ENCODE measurements at regions not wholly inside any gene's neighbourhood (a gene's known extent, or its start where the extent isn't known, plus 50 kb on each side); places are given as distances from the start of the nearest gene placed in this dataset.

DNA sequence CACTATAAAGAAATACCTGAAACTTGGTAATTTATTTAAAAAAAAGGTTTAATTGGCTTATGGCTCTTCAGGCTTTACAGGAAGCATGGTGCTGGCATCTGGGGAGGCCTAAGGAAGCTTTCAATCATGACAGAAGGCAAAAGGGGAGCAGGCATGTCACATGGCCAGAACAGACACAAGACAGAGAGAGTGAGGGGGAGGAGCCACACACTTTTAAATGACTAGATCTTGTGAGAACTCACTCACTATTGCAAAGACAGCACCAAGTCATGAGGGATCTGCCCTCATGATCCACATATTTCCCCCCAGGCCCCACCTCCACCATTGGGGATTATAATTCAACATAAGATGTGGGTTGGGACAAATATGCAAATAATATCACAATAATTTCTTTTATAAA lies 355.6 kb downstream of the DAD1 start:
- Histone ChIP-seq H3K27me3 (ENCODE audit: control insufficient read depth in 1 of 2, insufficient read depth in 2 of 2, low read length in 2 of 2) (no peaks in the 10 kb centered on the region), H3K4me3 (ENCODE audit: low read depth in 1 of 2, low read length in 2 of 2) (no peak overlapping the region), H3K27ac (ENCODE audit: low read depth, low read length) (no peak overlapping the region), H3K9ac (ENCODE audit: low read length) (no peak overlapping the region), H3K9me3 (ENCODE audit: low read length) (no peaks in the 10 kb centered on the region), H3K36me3 (ENCODE audit: insufficient read depth, low read length) (no peaks in the 10 kb centered on the region), H3K4me1 (ENCODE audit: insufficient read depth, low read length) (no peaks in the 10 kb centered on the region)

DNA sequence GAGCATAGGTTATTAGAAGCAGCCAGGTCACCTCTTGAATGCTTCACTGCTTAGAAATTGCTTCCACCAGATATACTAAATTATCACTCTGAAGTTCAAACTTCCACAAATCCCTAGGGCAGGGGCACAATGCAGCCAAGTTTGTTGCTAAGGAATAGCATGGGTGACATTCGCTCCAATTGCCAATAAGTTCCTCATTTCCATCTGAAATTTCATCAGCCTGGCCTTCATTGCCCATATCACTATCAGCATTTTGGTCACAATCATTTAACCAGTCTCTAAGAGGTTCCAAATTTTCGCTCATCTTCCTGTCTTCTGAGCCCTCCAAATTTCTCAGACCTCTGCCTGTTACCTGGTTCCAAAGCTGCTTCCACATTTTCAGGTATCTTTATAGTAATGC lies 356.1 kb downstream of the DAD1 start:
- H3K9me3 ChIP-seq (ENCODE audit: low read length) = no peaks in the 10 kb centered on the region
- no peaks in the 10 kb centered on the region for H3K36me3 ChIP-seq (ENCODE audit: insufficient read depth, low read length)
- no peak overlapping the region for H3K4me3 ChIP-seq (ENCODE audit: low read depth in 1 of 2, low read length in 2 of 2)
- no peaks in the 10 kb centered on the region for H3K27me3 ChIP-seq (ENCODE audit: control insufficient read depth in 1 of 2, insufficient read depth in 2 of 2, low read length in 2 of 2)
- H3K27ac ChIP-seq (ENCODE audit: low read depth, low read length) = no peak overlapping the region
- H3K4me1 ChIP-seq (ENCODE audit: insufficient read depth, low read length) = no peaks in the 10 kb centered on the region
- no peak overlapping the region for H3K9ac ChIP-seq (ENCODE audit: low read length)

DNA sequence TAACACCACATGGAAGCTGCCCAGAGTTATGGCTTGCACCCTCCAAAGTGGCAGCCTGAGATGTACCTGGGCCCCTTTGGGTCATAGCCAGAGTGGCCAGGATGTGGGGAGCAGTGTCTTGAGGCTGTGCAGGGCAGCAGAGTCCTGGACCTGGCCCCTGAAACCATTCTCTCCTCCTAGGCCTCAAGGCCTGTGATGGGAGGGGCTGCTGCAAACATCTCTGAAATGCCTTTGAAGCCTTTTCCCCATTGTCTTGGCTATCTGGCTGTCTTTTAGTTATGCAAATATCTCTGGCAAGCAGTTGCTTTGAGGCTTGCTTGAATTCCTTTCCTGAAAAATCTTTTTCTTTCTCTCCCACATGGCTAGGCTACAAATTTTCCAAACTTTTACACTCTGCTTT lies 356.5 kb downstream of the DAD1 start:
- no peaks in the 10 kb centered on the region for H3K4me1 ChIP-seq (ENCODE audit: insufficient read depth, low read length)
- H3K4me3 ChIP-seq (ENCODE audit: low read depth in 1 of 2, low read length in 2 of 2) = no peak overlapping the region
- no peaks in the 10 kb centered on the region for H3K27me3 ChIP-seq (ENCODE audit: control insufficient read depth in 1 of 2, insufficient read depth in 2 of 2, low read length in 2 of 2)
- no peak overlapping the region for H3K9ac ChIP-seq (ENCODE audit: low read length)
- H3K27ac ChIP-seq (ENCODE audit: low read depth, low read length) = no peak overlapping the region
- H3K36me3 ChIP-seq (ENCODE audit: insufficient read depth, low read length) = no peaks in the 10 kb centered on the region
- no peaks in the 10 kb centered on the region for H3K9me3 ChIP-seq (ENCODE audit: low read length)

DNA sequence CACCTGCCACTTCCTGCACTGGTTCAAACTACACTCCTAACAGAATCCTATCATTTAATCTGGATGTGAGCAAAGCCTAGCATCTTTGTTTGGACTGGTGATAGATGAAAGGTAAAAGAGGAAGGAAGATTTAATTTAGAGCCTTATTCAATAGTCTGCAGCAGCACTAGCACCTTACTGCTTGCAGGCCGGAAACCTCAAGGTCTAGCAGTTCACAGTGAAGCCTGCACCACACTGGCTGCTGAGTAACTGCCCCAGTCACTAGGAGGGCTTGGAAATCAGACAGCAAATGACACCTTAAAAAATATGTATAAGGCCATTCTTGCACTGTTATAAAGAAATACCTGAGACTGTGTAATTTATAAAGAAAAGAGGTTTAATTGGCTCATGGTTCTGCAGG lies 358.0 kb downstream of the DAD1 start:
- no peaks in the 10 kb centered on the region for H3K9me3 ChIP-seq (ENCODE audit: low read length)
- H3K4me1 ChIP-seq (ENCODE audit: insufficient read depth, low read length) = no peaks in the 10 kb centered on the region
- no peaks in the 10 kb centered on the region for H3K36me3 ChIP-seq (ENCODE audit: insufficient read depth, low read length)
- no peaks in the 10 kb centered on the region for H3K27me3 ChIP-seq (ENCODE audit: control insufficient read depth in 1 of 2, insufficient read depth in 2 of 2, low read length in 2 of 2)
- no peak overlapping the region for H3K4me3 ChIP-seq (ENCODE audit: low read depth in 1 of 2, low read length in 2 of 2)
- no peak overlapping the region for H3K9ac ChIP-seq (ENCODE audit: low read length)
- H3K27ac ChIP-seq (ENCODE audit: low read depth, low read length) = no peak overlapping the region

DNA sequence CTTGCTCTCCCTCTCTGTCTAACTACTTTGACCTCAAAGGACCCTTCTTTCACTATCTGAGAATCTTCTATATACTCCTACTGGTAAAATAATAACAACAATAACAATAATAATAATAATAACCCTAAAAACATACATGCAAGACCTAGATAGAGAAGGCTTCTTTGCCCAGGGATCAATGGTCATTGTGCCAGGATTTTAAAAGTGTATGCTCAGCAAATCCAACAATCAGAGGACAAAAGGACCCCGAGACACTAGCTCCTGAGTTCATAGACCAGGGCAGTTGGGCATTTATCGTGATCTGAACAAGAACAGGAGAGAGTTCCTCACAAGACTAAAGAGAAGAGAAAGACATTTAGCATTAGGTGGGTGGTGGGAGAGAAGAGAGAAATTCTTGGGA lies 358.5 kb downstream of the DAD1 start:
- no peaks in the 10 kb centered on the region for H3K36me3 ChIP-seq (ENCODE audit: insufficient read depth, low read length)
- H3K27ac ChIP-seq (ENCODE audit: low read depth, low read length) = no peak overlapping the region
- H3K27me3 ChIP-seq (ENCODE audit: control insufficient read depth in 1 of 2, insufficient read depth in 2 of 2, low read length in 2 of 2) = no peaks in the 10 kb centered on the region
- no peak overlapping the region for H3K4me3 ChIP-seq (ENCODE audit: low read depth in 1 of 2, low read length in 2 of 2)
- H3K4me1 ChIP-seq (ENCODE audit: insufficient read depth, low read length) = no peaks in the 10 kb centered on the region
- H3K9ac ChIP-seq (ENCODE audit: low read length) = no peak overlapping the region
- H3K9me3 ChIP-seq (ENCODE audit: low read length) = no peaks in the 10 kb centered on the region

DNA sequence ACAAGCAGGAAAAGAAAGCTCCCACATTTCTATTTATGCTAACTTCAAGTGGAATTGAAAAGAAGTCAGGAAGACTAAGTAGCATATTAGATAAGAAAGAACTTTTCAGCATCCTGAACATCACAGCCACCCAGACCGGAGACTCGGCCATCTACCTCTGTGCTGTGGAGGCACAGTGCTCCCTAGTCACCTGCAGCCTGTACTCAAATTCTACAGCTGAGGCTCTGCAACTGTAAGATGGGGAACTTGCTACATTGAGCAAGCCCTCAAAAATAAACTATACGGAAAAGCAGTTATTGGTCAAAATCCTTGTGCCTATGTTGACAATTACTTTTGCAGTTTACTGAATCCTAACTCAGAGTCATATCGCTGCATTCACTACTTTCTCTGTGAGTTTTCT lies 361.9 kb downstream of the DAD1 start:
- Histone ChIP-seq H3K4me1 (ENCODE audit: insufficient read depth, low read length) (no peaks in the 10 kb centered on the region), H3K9me3 (ENCODE audit: low read length) (no peaks in the 10 kb centered on the region), H3K27me3 (ENCODE audit: control insufficient read depth in 1 of 2, insufficient read depth in 2 of 2, low read length in 2 of 2) (no peaks in the 10 kb centered on the region), H3K4me3 (ENCODE audit: low read depth in 1 of 2, low read length in 2 of 2) (no peak overlapping the region), H3K27ac (ENCODE audit: low read depth, low read length) (no peak overlapping the region), H3K9ac (ENCODE audit: low read length) (no peak overlapping the region), H3K36me3 (ENCODE audit: insufficient read depth, low read length) (no peaks in the 10 kb centered on the region)

DNA sequence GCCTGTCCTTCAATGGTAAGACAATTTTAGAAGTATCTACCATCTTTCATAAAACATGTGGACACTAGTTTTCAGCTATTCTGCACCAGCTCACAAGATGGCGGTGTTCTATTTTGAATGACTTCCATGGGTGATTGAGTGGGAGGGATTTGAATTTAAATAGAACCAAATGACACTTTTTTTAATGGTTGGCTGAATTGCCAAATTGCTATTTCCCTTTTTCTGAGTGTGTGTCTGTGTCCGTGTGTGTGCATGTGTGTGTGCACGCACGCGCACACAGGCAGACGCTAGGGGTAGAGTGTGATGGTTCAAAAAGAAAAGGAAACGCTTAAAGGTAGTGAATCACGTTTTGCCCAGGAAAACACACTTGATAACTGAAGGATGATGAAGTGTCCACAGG lies 362.6 kb downstream of the DAD1 start:
- Histone ChIP-seq H3K36me3 (ENCODE audit: insufficient read depth, low read length) (no peaks in the 10 kb centered on the region), H3K27me3 (ENCODE audit: control insufficient read depth in 1 of 2, insufficient read depth in 2 of 2, low read length in 2 of 2) (no peaks in the 10 kb centered on the region), H3K9ac (ENCODE audit: low read length) (no peak overlapping the region), H3K27ac (ENCODE audit: low read depth, low read length) (no peak overlapping the region), H3K4me3 (ENCODE audit: low read depth in 1 of 2, low read length in 2 of 2) (no peak overlapping the region), H3K4me1 (ENCODE audit: insufficient read depth, low read length) (no peaks in the 10 kb centered on the region), H3K9me3 (ENCODE audit: low read length) (no peaks in the 10 kb centered on the region)

DNA sequence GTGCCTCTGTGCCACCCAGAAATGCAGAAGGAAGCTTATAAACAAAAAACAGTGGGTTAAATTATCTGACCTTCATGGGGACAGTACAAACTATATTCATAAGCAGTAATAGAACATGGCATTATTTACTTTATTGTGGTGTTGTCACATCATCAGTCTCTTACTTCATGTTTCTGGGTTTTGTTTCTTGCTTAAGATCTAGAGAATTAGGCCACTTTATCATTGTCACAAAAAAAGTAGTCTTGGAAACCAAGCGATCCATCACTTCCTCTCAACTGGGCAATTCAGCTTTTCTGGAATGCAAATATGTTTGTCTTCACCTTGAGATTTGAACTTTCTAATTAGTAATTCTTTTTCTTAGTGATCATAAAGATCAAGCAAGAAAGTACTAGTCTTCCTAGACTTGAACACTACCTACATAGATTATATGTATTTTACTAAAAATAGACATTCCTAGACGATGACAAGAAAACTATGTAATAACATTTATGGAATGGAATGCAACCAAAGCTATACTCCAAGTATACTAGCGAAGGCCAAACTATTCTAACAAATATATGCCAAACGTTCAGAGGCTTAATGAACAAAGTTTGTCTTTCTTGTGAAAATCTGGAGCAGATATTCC lies 363.4 kb downstream of the DAD1 start:
- Histone ChIP-seq H3K4me3 (ENCODE audit: low read depth in 1 of 2, low read length in 2 of 2) (no peak overlapping the region), H3K36me3 (ENCODE audit: insufficient read depth, low read length) (no peaks in the 10 kb centered on the region), H3K27me3 (ENCODE audit: control insufficient read depth in 1 of 2, insufficient read depth in 2 of 2, low read length in 2 of 2) (no peaks in the 10 kb centered on the region), H3K9ac (ENCODE audit: low read length) (no peak overlapping the region), H3K27ac (ENCODE audit: low read depth, low read length) (no peak overlapping the region), H3K4me1 (ENCODE audit: insufficient read depth, low read length) (no peaks in the 10 kb centered on the region), H3K9me3 (ENCODE audit: low read length) (no peaks in the 10 kb centered on the region)

DNA sequence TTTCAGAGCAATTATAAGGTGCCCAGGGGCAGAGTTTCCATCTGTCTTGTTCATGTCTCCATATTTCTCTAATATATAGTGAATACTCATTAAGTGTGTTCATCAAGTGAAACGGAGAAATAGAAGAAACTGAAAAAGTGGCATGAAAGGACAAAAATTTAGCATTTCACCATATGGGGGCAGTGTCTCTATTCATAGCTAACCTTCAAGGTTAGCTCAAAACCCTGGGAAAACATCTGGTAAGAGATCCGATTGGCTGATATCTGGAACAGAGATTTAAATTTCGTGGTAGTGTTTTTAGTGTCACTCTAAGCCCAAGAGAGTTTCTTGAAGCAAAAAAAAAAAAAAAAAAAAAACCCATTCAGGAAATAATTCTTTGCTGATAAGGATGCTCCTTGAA lies 367.5 kb downstream of the DAD1 start:
- Histone ChIP-seq H3K4me3 (ENCODE audit: low read depth in 1 of 2, low read length in 2 of 2) (no peak overlapping the region), H3K9me3 (ENCODE audit: low read length) (no peaks in the 10 kb centered on the region), H3K36me3 (ENCODE audit: insufficient read depth, low read length) (no peaks in the 10 kb centered on the region), H3K9ac (ENCODE audit: low read length) (no peak overlapping the region), H3K27me3 (ENCODE audit: control insufficient read depth in 1 of 2, insufficient read depth in 2 of 2, low read length in 2 of 2) (no peaks in the 10 kb centered on the region), H3K4me1 (ENCODE audit: insufficient read depth, low read length) (no peaks in the 10 kb centered on the region), H3K27ac (ENCODE audit: low read depth, low read length) (no peak overlapping the region)

DNA sequence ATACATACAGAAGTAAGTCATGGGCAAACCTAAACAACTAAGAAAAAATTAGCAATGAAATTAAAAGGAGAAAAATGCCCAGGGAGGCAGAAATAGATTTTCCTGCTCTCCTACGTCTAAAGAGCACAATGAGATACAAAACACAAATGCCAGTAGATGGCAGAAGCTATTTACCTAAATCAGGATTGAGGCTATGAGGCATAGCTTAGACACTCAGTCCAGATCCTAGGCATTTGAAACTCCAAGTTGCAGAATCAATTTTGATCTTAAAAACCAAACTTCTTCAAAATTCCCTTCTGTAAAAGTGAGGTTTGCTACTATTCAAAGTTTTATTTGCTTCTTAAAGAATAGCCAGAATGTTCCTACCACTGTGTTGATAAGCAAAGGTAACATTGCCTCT lies 368.6 kb downstream of the DAD1 start:
- no peaks in the 10 kb centered on the region for H3K4me1 ChIP-seq (ENCODE audit: insufficient read depth, low read length)
- H3K9me3 ChIP-seq (ENCODE audit: low read length) = no peaks in the 10 kb centered on the region
- no peaks in the 10 kb centered on the region for H3K36me3 ChIP-seq (ENCODE audit: insufficient read depth, low read length)
- H3K27ac ChIP-seq (ENCODE audit: low read depth, low read length) = no peak overlapping the region
- no peaks in the 10 kb centered on the region for H3K27me3 ChIP-seq (ENCODE audit: control insufficient read depth in 1 of 2, insufficient read depth in 2 of 2, low read length in 2 of 2)
- H3K9ac ChIP-seq (ENCODE audit: low read length) = no peak overlapping the region
- H3K4me3 ChIP-seq (ENCODE audit: low read depth in 1 of 2, low read length in 2 of 2) = no peak overlapping the region

DNA sequence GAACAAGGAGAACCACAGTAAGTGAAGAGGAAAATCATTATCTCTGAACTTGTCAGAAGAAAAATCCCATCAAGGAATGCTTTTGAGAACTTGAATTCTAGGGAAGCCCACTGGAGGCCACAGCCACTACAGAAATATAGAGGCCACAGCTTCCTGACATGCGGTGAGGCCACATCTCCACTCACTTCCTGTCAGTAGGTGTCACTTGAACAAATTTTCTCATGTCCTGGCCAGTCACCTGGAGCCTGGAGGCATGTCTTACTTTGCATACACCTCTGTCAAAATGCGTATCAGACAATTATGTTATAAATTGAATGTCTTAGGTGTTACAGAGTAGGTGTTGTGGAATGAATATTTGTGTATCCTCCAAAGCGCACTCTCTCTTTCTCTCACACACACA lies 370.3 kb downstream of the DAD1 start:
- Histone ChIP-seq H3K9me3 (ENCODE audit: low read length) (no peaks in the 10 kb centered on the region), H3K27me3 (ENCODE audit: control insufficient read depth in 1 of 2, insufficient read depth in 2 of 2, low read length in 2 of 2) (no peaks in the 10 kb centered on the region), H3K9ac (ENCODE audit: low read length) (no peak overlapping the region), H3K36me3 (ENCODE audit: insufficient read depth, low read length) (no peaks in the 10 kb centered on the region), H3K27ac (ENCODE audit: low read depth, low read length) (no peak overlapping the region), H3K4me1 (ENCODE audit: insufficient read depth, low read length) (no peaks in the 10 kb centered on the region), H3K4me3 (ENCODE audit: low read depth in 1 of 2, low read length in 2 of 2) (no peak overlapping the region)

DNA sequence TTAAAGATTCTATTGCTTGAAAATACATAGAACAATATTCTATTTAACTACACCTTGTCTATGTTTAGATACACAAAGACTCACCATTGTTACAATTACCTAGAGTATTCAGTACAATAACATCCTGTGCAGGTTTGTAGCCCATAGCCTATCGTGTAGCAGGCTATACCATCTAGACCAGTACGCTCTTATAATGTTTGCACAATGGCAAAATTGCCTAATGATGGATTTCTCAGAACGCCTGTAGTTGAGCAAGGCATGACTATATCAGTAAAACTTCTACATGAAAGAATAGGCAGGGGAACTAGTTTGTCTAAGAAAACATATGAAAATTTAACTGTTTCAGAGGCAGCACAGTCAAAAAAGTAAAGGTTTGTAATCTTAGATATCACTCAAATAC lies 375.9 kb downstream of the DAD1 start:
- Histone ChIP-seq H3K4me1 (ENCODE audit: insufficient read depth, low read length) (no peaks in the 10 kb centered on the region), H3K4me3 (ENCODE audit: low read depth in 1 of 2, low read length in 2 of 2) (no peak overlapping the region), H3K36me3 (ENCODE audit: insufficient read depth, low read length) (no peaks in the 10 kb centered on the region), H3K27me3 (ENCODE audit: control insufficient read depth in 1 of 2, insufficient read depth in 2 of 2, low read length in 2 of 2) (no peaks in the 10 kb centered on the region), H3K9me3 (ENCODE audit: low read length) (no peaks in the 10 kb centered on the region), H3K9ac (ENCODE audit: low read length) (no peak overlapping the region), H3K27ac (ENCODE audit: low read depth, low read length) (no peak overlapping the region)
